ENCODE measurements at regions not wholly inside any gene's neighbourhood (a gene's known extent, or its start where the extent isn't known, plus 50 kb on each side); places are given as distances from the start of the nearest gene placed in this dataset.
"Not testable (repeated sequence)": the region's sequence is repeated elsewhere in the genome, so short reads cannot be mapped to it uniquely, and the experiment has no call there.

GRCh38 chr10:45514291-45515270, 140.6 kb downstream of the ALOX5 start:
- peak; percentile 64 for DNase-seq

GRCh38 chr10:45513551-45513950, 139.5 kb downstream of the ALOX5 start:
- no peak for DNase-seq

GRCh38 chr10:45511926-45512325, 137.9 kb downstream of the ALOX5 start:
- DNase-seq, result not testable (repeated sequence)

GRCh38 chr10:45509491-45509890, 135.5 kb downstream of the ALOX5 start:
- no peak for DNase-seq

- no peak for DNase-seq
Measured at GRCh38 chr10:45505311-45505710, 131.3 kb downstream of the ALOX5 start.

- DNase-seq, result no peak
Measured at GRCh38 chr10:45502458-45502857, 128.4 kb downstream of the ALOX5 start.

DNA sequence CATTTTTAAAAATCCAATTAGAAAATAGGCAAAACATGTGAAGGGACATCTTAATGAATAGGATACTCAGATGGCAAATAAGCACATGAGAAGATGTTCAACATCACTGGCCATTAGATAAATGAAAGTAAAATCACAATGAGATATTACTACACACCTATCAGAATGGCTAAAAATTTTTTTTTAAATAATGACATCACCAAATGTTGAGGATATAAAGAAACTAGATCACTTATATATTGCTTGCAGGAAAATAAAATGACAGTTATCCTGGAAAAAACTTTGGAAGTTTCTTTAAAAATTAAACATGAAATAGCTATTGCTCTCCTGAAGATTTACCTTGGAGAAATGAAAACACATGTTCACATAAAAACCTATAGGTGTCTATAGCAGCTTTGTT, 127.8 kb downstream of the ALOX5 start:
- no peak for DNase-seq

DNA sequence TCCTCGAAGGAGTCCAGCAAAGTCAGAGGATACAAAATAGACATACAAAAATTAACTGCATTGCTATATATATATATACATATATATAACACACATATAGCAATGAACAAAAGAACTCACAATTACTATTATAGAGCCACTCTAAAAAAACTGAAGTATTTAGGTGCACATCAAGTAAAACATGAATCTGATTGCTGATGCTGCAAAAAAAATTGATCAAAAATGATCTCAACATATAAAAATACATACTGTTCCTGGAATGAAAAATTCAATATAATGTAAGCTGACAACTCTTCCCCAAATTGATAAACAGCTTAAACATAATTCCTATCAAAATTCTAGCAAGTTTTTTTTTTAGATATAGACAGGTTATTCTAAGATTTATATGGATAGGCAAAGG, 126.8 kb downstream of the ALOX5 start:
- no peak for DNase-seq

DNA sequence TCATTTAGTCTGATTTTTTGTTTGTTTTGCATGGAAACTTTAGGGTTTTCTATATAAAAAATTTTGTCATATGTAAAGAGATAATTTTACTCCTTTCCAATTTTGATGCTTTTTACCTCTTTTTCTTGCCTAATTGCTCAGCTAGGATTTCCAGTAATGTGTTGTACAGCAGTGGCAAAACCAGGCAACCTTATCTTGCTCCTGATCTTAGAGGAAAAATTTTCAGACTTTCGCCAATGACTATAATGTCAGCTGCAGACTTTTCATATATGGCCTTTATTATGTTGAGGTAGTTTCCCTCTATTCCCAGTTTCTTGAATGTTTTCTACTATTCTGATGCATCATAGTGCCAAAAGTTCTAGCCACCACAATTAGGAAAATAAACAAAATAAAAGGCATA, 126.3 kb downstream of the ALOX5 start:
- DNase-seq, result no peak

GRCh38 chr10:45495438-45496152, 121.6 kb downstream of the ALOX5 start:
- DNase-seq, result no peak

All from NCI-H510A (cell line).